ES-I3 (cell line): ENCODE measurements at regions not wholly inside any gene's neighbourhood (a gene's known extent, or its start where the extent isn't known, plus 50 kb on each side); places are given as distances from the start of the nearest gene placed in this dataset.
"Not testable (repeated sequence)": the region's sequence is repeated elsewhere in the genome, so short reads cannot be mapped to it uniquely, and the experiment has no call there.

Experiments
- H3K36me3 ChIP-seq: 2 replicates; pipeline ENCODE4 v1.6.1; 2013; ENCODE audit warnings: mild to moderate bottlenecking, low read length, control low read depth, moderate library complexity; ENCODE audit not compliant: insufficient read depth
- H3K4me1 ChIP-seq: 2 replicates; pipeline ENCODE4 v1.6.1; 2013; ENCODE audit warnings: mild to moderate bottlenecking, control low read depth, low read length; ENCODE audit not compliant: insufficient read depth
- H3K9ac ChIP-seq: 2 replicates; pipeline ENCODE4 v1.6.1; 2013; ENCODE audit warnings: low read depth, mild to moderate bottlenecking, low read length, moderate library complexity
- H3K9me3 ChIP-seq: 2 replicates; pipeline ENCODE4 v1.6.1; 2013; ENCODE audit warnings: mild to moderate bottlenecking, low read length, moderate library complexity; ENCODE audit not compliant: control insufficient read depth, insufficient read depth

- not testable (repeated sequence) for H3K9me3 ChIP-seq, H3K9ac ChIP-seq, H3K4me1 ChIP-seq
These were observed 101.8 kb downstream of the ATP6V0E2 start for GRCh38 chr7:149975608-149976007.

DNA sequence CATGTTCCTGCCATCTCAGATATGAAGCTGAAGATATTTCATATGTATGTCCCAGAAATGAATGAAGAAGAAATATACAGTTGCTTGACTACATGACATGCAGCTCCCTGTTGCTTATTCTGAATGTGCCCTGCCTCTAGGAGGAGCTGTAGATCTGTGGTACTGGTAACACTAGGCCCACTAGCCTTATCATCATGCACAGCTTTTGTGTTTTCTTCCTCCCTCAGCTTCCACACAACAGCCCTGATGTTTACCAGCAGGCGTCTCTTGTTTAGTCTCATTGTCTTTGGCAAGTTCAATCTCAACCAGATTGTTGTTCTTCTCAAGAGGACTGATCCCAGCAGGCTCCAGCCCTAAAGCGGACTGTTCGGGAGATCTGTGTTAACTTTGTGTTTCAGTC lies 104.8 kb downstream of the ATP6V0E2 start:
- not testable (repeated sequence) for H3K4me1 ChIP-seq, H3K36me3 ChIP-seq, H3K9ac ChIP-seq, H3K9me3 ChIP-seq

More at GRCh38 chr7:149975608-149976007, 101.8 kb downstream of the ATP6V0E2 start:
- H3K36me3 ChIP-seq: not testable (repeated sequence)

DNA sequence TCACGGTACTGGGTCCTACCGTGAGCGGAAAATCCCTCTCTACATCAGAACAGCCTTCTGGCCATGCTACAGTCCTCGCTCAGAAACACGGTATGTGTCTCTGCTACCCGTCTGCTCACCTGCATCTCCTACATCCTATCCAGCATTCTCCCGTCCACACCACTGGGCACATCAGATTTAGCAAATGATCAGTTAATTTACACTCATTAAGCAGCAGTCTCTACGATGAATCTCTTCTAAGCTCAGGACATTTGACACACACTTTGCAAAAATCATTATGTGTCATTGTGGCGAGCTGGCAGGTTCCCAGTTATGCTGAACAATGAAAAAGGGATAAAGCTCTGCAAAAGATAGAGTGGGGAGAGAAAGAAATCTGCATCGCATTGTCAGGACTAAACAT lies 105.2 kb downstream of the ATP6V0E2 start:
- not testable (repeated sequence) for H3K9me3 ChIP-seq, H3K36me3 ChIP-seq, H3K4me1 ChIP-seq, H3K9ac ChIP-seq

DNA sequence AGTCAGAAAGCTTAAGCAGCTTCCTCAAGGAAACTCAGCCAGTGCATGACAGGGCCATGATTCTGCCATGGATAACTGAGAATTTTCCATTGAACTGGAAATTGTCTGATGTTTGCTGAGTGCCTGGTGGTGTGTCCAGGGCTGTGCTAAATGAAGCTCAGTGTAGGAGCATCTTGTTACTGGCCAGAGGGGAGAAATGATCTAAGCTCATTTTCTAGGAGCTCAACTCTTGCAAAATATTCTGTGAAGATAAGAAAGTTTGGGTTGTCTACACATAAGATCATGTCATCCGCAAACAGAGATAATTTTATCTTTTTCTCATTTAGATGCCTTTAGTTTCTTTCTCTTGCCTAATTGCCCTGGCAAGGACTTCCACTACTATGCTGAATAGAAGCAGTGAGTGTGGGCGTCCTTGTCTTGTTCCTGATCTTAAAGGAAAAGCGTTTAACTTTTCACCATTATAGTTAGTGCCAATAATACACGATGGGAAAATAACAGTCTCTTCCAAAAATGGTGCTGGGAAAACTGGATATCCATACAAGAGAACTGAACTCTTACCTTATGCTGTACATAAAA lies 108.9 kb downstream of the ATP6V0E2 start:
- not testable (repeated sequence) for H3K9me3 ChIP-seq, H3K36me3 ChIP-seq, H3K9ac ChIP-seq, H3K4me1 ChIP-seq

DNA sequence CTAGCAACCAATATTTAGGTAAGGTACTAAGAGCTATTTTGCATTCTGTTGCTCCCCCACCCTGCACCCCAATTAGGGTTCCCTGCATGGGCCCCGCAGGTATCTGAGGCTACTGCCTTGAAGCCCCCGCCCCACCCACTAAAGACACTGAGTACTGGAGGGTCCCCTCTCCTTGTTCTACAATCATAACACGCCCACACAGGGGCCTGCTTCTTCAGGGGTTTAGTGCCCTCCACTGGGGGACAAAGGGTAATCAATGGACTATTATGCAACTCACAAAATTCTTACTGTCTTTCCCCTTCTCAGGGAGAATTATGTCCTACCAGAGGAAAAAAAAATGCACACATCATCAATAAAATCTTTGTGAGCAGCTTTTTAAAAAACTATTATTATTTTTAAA lies 113.1 kb downstream of the ATP6V0E2 start:
- H3K9ac ChIP-seq, H3K9me3 ChIP-seq, H3K36me3 ChIP-seq, H3K4me1 ChIP-seq: not testable (repeated sequence)

- not testable (repeated sequence) for H3K4me1 ChIP-seq, H3K36me3 ChIP-seq, H3K9ac ChIP-seq, H3K9me3 ChIP-seq
These were observed 118.0 kb downstream of the ATP6V0E2 start for GRCh38 chr7:149991652-149992302.

GRCh38 chr7:149992366-149992765 lies 118.6 kb downstream of the ATP6V0E2 start:
- not testable (repeated sequence) for H3K9ac ChIP-seq, H3K4me1 ChIP-seq, H3K9me3 ChIP-seq, H3K36me3 ChIP-seq

- not testable (repeated sequence) for H3K9me3 ChIP-seq, H3K9ac ChIP-seq, H3K36me3 ChIP-seq, H3K4me1 ChIP-seq
These were observed 121.7 kb downstream of the ATP6V0E2 start for GRCh38 chr7:149995369-149996026.

GRCh38 chr7:150000780-150001599 lies 127.2 kb downstream of the ATP6V0E2 start:
- H3K4me1 ChIP-seq, H3K9me3 ChIP-seq, H3K9ac ChIP-seq, H3K36me3 ChIP-seq: not testable (repeated sequence)

DNA sequence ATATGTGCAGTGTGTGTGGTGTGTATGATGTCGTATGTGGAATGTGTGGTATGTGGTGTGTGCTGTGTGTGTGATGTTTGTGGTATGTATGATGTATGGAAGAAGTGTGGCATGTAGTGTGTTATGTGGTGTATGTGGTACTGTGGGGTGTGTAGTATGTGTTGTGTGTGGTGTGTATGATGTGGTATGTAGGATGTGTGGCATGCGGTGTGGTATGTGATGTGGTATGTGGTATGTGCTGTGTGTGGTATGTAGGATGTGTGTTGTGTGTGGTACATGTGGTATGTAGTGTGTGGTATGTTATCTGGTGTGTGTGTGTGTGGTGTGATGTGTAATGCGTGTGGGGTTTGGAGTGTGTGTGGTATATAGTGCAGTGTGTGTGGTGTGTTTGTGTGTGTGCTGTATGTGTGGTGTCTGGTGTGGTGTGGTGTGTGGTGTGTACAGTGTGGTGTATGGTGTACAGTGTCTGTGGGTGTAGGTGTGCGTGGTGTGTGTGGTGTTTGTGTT lies 129.6 kb downstream of the ATP6V0E2 start:
- no peak overlapping the region for H3K9ac ChIP-seq
- no peaks in the 10 kb centered on the region for H3K36me3 ChIP-seq
- H3K9me3 ChIP-seq: no peaks in the 10 kb centered on the region
- H3K4me1 ChIP-seq: no peaks in the 10 kb centered on the region

GRCh38 chr7:150003973-150004372 lies 130.2 kb downstream of the ATP6V0E2 start:
- not testable (repeated sequence) for H3K36me3 ChIP-seq, H3K9me3 ChIP-seq, H3K9ac ChIP-seq, H3K4me1 ChIP-seq

GRCh38 chr7:150004843-150005242 lies 131.1 kb downstream of the ATP6V0E2 start:
- not testable (repeated sequence) for H3K9ac ChIP-seq, H3K4me1 ChIP-seq, H3K36me3 ChIP-seq, H3K9me3 ChIP-seq

GRCh38 chr7:150009620-150010303 lies 136.0 kb downstream of the ATP6V0E2 start:
- not testable (repeated sequence) for H3K4me1 ChIP-seq, H3K36me3 ChIP-seq, H3K9ac ChIP-seq, H3K9me3 ChIP-seq

DNA sequence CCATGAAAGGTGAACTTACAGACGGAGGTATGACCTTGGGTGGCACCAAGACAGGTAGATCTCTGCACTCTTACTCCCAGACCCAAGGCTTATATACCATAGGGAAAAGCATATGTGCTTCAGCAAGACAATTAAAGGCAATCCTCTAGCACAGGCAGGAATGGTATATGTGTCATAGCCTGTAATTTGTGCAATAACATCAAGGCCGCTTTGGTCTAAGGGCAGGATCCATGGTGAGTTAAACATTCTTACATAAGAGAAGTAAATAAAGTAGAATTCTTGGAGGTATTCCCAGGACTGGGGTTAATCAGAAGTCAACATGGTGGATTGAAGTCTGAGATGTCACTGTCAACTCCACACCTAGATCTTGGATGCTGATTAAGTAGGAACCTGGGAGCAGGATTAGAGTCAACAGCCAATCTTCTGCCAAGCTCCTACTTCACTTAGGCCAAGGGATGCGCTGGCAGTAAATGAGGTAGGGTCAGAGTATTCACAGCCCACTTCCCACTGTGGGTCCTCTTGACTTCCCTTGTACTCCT lies 143.0 kb downstream of the ATP6V0E2 start:
- H3K4me1 ChIP-seq, H3K36me3 ChIP-seq, H3K9ac ChIP-seq, H3K9me3 ChIP-seq: not testable (repeated sequence)
